Sigmoid colon (tissue), 6 donors: ENCODE measurements at regions not wholly inside any gene's neighbourhood (a gene's known extent, or its start where the extent isn't known, plus 50 kb on each side); places are given as distances from the start of the nearest gene placed in this dataset.

Experiments used
- DNase-seq: peaks from one replicate; pipeline ENCODE4 v3.0.0-alpha.2; 2019
- H3K27ac ChIP-seq, 4 donors: fragments of 200-600 bp; sonication (generic); one replicate each; pipeline ENCODE4 v1.5.1; 2016 to 2019; ENCODE audit warnings: mild to moderate bottlenecking in 1 of 4
- H3K27me3 ChIP-seq, 3 donors: fragments of 200-600 bp; sonication (generic); one replicate each; pipeline ENCODE4 v1.5.1; 2019; ENCODE audit warnings: mild to moderate bottlenecking in 1 of 3
- H3K36me3 ChIP-seq, 4 donors: fragments of 200-600 bp; sonication (generic); one replicate each; pipeline ENCODE4 v1.5.1; 2016 to 2019
- H3K4me1 ChIP-seq, 4 donors: fragments of 200-600 bp; sonication (generic); one replicate each; pipeline ENCODE4 v1.5.1; 2017 to 2019
- H3K4me3 ChIP-seq, 4 donors: fragments of 200-600 bp; sonication (generic); one replicate each; pipeline ENCODE4 v1.5.1; 2017 to 2019; ENCODE audit warnings: mild to moderate bottlenecking in 2 of 4, moderate library complexity in 1 of 4
- H3K9me3 ChIP-seq, 4 donors: fragments of 200-600 bp in 3 of 4; sonication (generic) in 3 of 4; one replicate each; pipeline versions ENCODE4 v1.5.1 to v1.6.1; 2013 to 2019
- CTCF ChIP-seq, 4 experiments: fragments of 450-650 bp in 3 of 4; fragments of 200-600 bp in 1 of 4; IDR thresholded peaks; one replicate each; pipeline ENCODE4 v1.5.1; 2016 to 2019; ENCODE audit warnings: antibody characterized with exemption in 4 of 4, mild to moderate bottlenecking in 3 of 4, moderate library complexity in 2 of 4
- EP300 ChIP-seq, 4 donors: sonication (generic); formaldehyde crosslinking; IDR thresholded peaks; one replicate each; pipeline ENCODE4 v1.6.1; 2017; ENCODE audit warnings: antibody characterized with exemption in 4 of 4
- POLR2A ChIP-seq, 2 donors: fragments of 450-650 bp; IDR thresholded peaks; one replicate each; pipeline ENCODE4 v1.6.1; 2016; ENCODE audit warnings: antibody characterized with exemption in 2 of 2, mild to moderate bottlenecking in 2 of 2, moderate library complexity in 2 of 2
- POLR2AphosphoS5 ChIP-seq, 4 donors: sonication (generic); formaldehyde crosslinking; IDR thresholded peaks; one replicate each; pipeline ENCODE4 v1.6.1; 2017; ENCODE audit warnings: antibody characterized with exemption in 4 of 4
- WGBS, 2 donors: extraction: QIAGEN DNeasy Blood & Tissue Kit; methylation state at CpG; one replicate each; pipeline ENCODE4 v1.1.7; 2013; 5-methylcytosine and 5-hydroxymethylcytosine counted together
- intact Hi-C: fragments of 100-400 bp; cut with DNase I; formaldehyde crosslinking; loops from one replicate; pipeline ENCODE4 v1.15.1; 2023
- donor health status: healthy with polysubstance abuse.
- donor health status: healthy.

DNA sequence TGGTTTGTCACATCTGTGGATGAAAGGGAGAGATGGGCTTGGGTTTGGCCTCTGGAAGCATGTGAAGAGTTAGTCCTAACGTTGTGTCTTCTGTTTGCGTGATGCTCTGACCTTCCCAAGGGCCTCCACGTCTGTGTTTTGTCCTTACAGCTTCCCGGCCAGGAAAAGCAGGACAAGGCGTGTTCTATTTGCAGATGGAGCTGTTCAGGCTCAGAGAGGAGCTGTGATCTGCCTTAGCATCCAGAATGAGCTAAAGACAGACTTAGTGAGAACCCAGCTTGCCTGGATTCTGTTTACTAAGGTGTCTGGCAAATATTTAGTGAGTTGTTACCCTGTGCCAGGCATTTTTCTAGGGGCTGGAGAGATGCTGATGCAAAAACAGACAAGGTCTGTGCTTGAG is 282.1 kb downstream of the CBLN1 start:
- DNase-seq, result peak; percentile 76
- TF ChIP-seq EP300 (IDR thresholded peaks at IDR 0.05) (peak in 2 of 4 donors; percentile 67 to 80), POLR2AphosphoS5 (IDR thresholded peaks at IDR 0.05) (peak; percentile 46 to 91 (median 86)), CTCF (IDR thresholded peaks at IDR 0.05) (no peak)
- Histone ChIP-seq H3K9me3 (no peaks in the 10 kb centered on the region), H3K27ac (peak overlapping the region in 3 of 4 donors; percentile 73 to 88 (median 86)), H3K4me3 (no peak overlapping the region), H3K4me1 (peaks cover 0 to 57% (median 48%) of the 10 kb centered on the region in 4 donors), H3K27me3 (no peaks in the 10 kb centered on the region), H3K36me3 (no peaks in the 10 kb centered on the region)
- intact Hi-C loops, result loop anchor here (2.0 kb wide), 1 partner anchor 51 kb away; no protein-coding TSS in a partner anchor
- 38 to 39% methylated on average over 5 of the region's 5 CpGs for WGBS, 2 donors

DNA sequence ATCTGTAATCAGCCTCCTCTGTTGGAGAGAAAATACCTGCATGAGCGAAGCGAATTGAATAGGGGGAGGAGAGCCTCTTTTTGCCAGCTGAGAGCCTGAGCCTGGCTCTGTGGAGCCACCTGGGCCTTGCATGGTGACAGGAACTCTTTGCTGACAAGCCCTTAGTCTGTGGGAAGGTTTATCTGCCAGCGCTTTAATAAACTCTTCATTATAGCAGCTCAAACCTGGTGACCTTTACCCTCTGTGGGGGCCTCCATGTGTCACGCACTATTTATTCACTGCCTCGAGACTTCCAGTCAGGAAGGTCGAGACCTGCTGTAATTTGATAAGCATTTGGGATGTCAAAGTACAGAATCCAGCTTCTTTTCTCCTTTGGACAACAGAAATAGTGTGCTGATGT is 282.6 kb downstream of the CBLN1 start:
- no peak for TF ChIP-seq CTCF (IDR thresholded peaks at IDR 0.05)
- no peak for TF ChIP-seq EP300 (IDR thresholded peaks at IDR 0.05)
- no peak for TF ChIP-seq POLR2AphosphoS5 (IDR thresholded peaks at IDR 0.05)
- no peak for TF ChIP-seq POLR2A (IDR thresholded peaks at IDR 0.05)
- 32 to 56% methylated on average over 6 of the region's 6 CpGs for WGBS, 2 donors
- DNase-seq, result no peak
- Histone ChIP-seq H3K9me3 (no peaks in the 10 kb centered on the region), H3K4me3 (no peak overlapping the region), H3K36me3 (no peaks in the 10 kb centered on the region), H3K4me1 (peaks cover 0 to 53% (median 44%) of the 10 kb centered on the region in 4 donors), H3K27me3 (no peaks in the 10 kb centered on the region), H3K27ac (peak overlapping the region in 3 of 4 donors; percentile 73 to 88 (median 86))
- intact Hi-C loops, result loop anchor here (2.0 kb wide), 1 partner anchor 50 kb away; no protein-coding TSS in a partner anchor

DNA sequence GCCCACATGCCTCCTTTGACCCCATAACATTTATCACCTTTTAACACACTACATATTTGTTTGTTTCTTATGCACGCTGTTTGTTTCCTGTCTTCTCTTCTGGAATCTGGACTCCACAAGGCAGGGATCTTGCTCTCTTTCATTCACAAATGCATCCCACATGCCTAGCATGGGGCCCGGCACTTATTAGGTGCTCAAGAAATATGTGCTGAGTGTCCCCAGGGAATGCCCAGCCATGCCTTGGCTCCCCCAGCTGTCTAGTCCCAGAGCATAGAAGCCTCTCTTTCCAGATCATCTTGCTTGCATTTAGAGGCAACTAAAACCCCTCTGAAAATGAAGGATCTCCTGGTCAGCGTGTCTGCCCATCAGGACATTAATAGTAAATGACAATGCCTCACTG is 283.7 kb downstream of the CBLN1 start:
- peaks cover 0 to 43% (median 34%) of the 10 kb centered on the region in 4 donors for H3K4me1 ChIP-seq
- H3K4me3 ChIP-seq, result no peak overlapping the region
- intact Hi-C loops, result loop anchor here (2.0 kb wide), 1 partner anchor 49 kb away; no protein-coding TSS in a partner anchor
- H3K27ac ChIP-seq, result peak overlapping the region in 3 of 4 donors; percentile 73 to 88 (median 86)
- no peaks in the 10 kb centered on the region for H3K36me3 ChIP-seq
- H3K9me3 ChIP-seq, result no peaks in the 10 kb centered on the region
- no peak for DNase-seq
- TF ChIP-seq POLR2A (IDR thresholded peaks at IDR 0.05) (no peak), EP300 (IDR thresholded peaks at IDR 0.05) (no peak), CTCF (IDR thresholded peaks at IDR 0.05) (no peak), POLR2AphosphoS5 (IDR thresholded peaks at IDR 0.05) (no peak)
- no peaks in the 10 kb centered on the region for H3K27me3 ChIP-seq
- WGBS, 2 donors, result 78 to 85% methylated on average over 3 of the region's 3 CpGs

- TF ChIP-seq EP300 (IDR thresholded peaks at IDR 0.05) (no peak), POLR2A (IDR thresholded peaks at IDR 0.05) (no peak), POLR2AphosphoS5 (IDR thresholded peaks at IDR 0.05) (no peak), CTCF (IDR thresholded peaks at IDR 0.05) (no peak)
- WGBS, 2 donors, result 83 to 85% methylated on average over 8 of the region's 8 CpGs
Observed at GRCh38 chr16:48997081-48997615, 284.5 kb downstream of the CBLN1 start.

More at GRCh38 chr16:48997081-48997615, 284.5 kb downstream of the CBLN1 start:
- no peak for DNase-seq
- Histone ChIP-seq H3K4me1 (peaks cover 0 to 40% (median 30%) of the 10 kb centered on the region in 4 donors), H3K9me3 (no peaks in the 10 kb centered on the region), H3K27ac (peak overlapping the region in 3 of 4 donors; percentile 73 to 88 (median 86)), H3K36me3 (no peaks in the 10 kb centered on the region), H3K27me3 (no peaks in the 10 kb centered on the region), H3K4me3 (no peak overlapping the region)
- intact Hi-C loops, result no loop called here
